GM18520 (cell line): ENCODE measurements at regions not wholly inside any gene's neighbourhood (a gene's known extent, or its start where the extent isn't known, plus 50 kb on each side); places are given as distances from the start of the nearest gene placed in this dataset.

ENCODE experiments used
- ATAC-seq: cut with Tn5 transposase; IDR thresholded peaks from one replicate; pipeline ENCODE4 v1.9.1; 2021; ENCODE audit not compliant: unreplicated experiment

DNA sequence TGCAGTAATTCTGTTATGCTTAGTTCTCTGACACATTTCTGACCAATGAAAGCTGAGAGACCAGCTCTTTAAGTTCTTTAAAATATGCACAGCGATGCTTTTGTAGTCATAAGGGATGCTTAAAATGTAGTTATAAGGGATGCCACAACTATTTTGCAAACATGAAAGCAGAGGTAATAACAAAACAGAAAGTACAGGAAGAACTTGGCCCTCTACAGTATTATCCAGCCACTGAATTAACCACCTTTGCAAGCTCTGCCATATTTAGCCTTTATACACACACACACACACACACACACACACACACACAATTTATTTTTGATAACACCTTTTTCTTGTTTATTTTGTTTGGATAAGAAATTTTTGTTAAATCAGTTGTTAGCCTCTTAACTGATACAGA, 590.0 kb downstream of the FAT4 start:
- ATAC-seq = no peak

DNA sequence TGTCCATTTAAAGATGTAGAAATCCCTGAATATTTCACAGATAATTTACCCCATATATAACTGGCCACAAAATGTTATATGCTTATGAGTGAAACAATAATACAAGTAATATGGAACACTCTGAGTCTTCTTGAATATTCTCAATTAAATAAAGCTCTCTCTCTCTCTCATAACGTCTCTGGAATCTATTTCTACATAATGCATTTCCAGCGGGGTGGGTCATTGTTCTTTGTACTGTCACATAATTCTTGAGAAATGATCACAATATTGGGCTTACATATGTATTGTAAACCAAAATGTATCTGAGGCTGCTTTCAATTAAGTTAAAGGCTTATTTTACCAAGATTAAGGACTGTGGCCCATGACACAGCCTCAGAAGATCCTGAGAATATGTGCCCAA, 596.3 kb downstream of the FAT4 start:
- no peak for ATAC-seq

GRCh38 chr4:125911481-125911880, 596.7 kb downstream of the FAT4 start:
- no peak for ATAC-seq

DNA sequence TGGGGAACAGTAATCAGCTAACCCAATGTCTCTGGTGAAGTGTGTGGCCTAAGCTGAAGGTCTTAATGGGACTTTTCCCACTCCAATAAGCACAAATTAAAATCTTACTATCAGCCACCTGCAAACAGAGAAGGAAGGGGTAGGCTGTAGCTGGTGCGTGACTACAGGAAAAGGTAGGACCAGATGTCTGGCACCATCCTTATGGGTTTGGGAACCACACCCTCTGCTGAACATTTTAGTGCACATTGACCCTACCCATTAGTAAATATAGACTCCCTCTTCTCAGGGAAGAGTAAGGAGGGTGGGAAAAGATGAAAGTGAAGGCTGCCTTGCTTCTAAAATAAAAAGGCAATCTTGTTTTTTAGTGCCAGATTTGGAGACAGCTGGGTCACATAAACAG, 602.8 kb downstream of the FAT4 start:
- ATAC-seq = no peak

DNA sequence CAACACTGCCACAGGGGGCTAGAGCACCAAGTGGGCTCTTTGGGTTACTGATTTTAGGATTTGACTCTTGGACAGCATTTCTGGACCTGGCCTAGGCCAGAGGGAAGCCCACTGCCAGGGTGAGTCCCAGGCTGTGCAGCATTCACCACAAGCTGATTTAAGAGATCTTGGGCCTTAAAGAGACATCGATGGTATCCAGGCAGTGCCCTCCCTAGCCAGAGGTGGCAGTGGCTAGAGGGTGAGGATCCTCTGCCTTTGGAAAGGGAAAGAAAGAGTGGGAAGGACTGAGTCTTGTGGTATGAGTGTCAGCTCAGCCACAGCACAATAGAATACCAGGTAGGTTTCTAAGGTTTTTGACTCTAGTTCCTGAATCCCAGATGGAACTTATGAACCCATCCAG, 613.9 kb downstream of the FAT4 start:
- ATAC-seq = no peak

DNA sequence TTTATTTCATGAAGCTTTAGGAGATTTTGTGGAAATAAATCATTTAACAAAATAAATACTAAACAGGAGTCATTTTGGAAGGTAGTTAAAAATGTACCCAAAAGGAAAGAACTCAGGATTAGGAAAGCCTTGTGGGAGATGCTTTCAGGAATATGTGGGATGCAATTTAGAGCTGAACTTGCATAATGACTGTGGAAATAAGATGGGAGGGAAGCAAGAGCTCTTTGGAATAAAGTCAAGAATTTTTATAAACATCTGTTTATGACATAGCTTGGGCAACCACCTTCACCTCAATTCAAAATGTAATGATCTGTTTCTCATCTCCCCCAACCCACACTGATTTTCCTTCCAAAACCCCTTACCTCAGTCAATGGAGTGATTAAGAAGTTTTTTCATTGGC, 623.8 kb downstream of the FAT4 start:
- no peak for ATAC-seq

- no peak for ATAC-seq
These were observed 625.7 kb downstream of the FAT4 start for GRCh38 chr4:125940426-125940825.

- ATAC-seq = no peak
These were observed 630.2 kb downstream of the FAT4 start for GRCh38 chr4:125944966-125945365.

DNA sequence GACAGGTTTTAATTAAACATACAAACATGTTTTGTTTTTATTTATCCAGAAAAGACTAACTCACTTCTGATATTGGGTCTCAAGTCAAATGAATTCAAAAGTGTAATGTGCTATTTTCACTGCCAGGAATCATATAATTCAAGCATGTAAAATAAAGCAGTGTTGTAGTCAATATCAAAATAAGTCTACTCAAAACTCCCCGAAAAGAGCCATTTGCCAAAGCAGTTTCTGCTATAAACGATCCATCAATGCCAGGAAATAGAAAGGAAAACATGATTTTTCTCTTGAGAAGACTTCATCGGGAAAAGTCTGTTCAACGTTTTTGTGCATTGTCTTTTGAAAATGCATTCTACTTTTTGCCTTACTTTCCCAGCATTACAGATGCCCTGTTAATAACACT, 633.3 kb downstream of the FAT4 start:
- ATAC-seq = no peak

GRCh38 chr4:125951261-125951887, 636.6 kb downstream of the FAT4 start:
- ATAC-seq = no peak

DNA sequence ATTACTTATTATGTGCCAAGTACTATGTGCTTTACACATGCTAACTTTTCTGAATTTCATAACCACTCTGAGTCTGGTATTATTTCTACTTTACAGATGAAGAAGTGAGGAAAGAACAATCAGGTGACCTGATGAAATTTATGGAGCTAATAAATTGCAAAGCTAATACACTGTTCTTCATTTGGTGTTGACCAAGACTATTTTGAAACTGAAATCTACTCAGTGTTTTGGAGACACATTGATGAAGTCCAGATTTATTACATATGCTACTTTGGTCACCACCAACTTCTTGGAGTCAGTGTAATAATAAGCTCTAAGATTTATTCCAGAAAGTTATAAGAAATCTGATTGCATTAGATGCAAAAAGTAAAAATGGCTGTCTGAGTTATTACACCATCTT, 637.9 kb downstream of the FAT4 start:
- ATAC-seq = no peak

GRCh38 chr4:125956276-125956675, 641.5 kb downstream of the FAT4 start:
- ATAC-seq = no peak

DNA sequence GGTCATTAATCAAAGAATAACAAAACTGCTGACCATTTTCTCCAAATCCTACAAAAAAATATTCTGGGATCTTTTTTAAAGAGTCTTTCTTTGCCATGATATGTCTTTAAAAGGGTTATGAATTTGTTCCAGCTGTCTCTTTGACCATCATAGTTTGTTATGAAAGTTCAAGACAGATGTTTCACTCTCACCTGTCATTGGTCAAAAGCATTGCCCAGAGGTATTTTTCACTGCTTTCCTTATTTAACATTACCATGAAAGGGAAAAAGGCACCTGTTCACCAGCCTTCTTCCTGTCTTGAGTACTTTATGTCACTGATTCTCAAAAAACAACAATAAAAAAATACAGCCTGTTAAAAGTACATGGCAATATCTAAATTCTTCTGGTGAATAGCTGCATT, 643.8 kb downstream of the FAT4 start:
- no peak for ATAC-seq

DNA sequence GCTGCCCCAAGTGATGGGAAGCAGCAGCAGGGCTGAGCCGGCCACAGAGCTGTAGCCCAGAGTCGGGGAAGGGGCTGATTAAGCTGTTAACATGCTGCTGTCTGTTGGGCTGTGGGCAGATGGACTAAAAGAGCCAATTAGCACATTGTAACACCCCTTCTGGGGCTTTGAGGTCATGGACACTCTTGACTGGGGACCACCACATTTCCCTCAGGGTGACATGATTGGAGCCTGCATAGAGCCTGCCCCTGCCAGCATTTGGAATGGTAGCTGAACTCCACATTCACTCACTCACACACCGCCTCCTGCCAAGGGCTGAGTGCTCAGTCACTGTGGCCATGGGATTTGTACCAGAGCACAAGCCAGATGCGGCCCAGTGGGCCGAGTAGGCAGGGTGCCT, 646.9 kb downstream of the FAT4 start:
- ATAC-seq = no peak

- no peak for ATAC-seq
These were observed 661.2 kb downstream of the FAT4 start for GRCh38 chr4:125975861-125976397.

DNA sequence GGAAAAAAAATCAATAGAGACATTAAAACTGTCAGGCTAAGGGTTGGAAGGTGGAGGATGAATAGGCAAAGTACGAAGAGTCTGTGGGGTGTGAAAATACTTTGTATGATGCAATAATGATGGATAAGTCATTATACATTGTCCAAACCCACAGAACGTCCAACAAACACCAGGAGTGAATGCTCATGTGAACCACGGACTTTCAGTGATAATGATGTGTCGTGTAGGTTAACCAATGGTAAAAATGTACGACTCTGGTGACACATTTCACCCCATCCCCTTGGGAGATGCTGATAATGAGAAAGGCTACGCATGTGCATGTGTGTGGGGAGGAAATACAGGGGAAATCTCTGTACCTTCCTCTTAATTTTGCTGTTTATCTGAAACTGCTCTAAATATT, 665.2 kb downstream of the FAT4 start:
- no peak for ATAC-seq

- ATAC-seq = no peak
These were observed 668.4 kb downstream of the FAT4 start for GRCh38 chr4:125983168-125983567.

DNA sequence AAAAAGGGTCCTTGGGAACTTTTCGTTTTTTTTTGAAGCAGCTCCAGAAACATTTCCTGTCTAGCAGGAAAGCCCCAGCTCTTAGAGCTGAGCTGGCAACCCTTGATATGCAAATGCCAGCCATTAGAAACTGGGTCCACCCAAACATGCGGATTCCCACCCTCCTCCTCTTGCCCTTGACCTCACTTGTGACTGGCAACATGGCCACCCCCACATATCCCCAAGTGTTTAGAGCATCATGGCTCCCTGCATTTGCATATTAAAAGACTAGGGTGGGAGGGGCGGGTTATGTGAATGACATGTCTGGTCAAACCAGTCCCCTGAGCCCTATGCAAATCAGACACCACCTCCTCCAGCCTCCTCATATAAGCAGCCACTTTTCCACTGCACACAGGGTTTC, 671.1 kb downstream of the FAT4 start:
- ATAC-seq = no peak

DNA sequence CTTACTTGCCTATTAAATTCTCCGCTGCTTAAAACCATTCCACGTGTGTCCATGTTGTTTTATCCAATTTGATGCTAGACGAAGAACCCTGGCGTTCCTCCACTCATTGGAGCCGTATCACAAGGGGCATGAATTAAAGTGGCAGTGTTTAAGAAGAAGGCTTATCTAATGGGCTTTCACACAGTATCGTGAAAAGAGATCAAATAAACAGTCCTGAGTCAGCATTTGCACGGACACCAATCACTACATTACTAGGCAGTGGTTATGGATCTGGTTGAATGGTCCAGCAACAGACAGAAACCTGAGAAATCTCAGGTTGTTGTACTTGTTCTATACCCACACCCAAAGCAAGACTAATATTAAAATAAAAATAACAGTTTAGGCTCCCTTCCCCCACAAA, 671.6 kb downstream of the FAT4 start:
- ATAC-seq = no peak

GRCh38 chr4:125988464-125988863, 673.7 kb downstream of the FAT4 start:
- ATAC-seq = no peak

- ATAC-seq = no peak
These were observed 676.6 kb downstream of the FAT4 start for GRCh38 chr4:125991398-125991797.

DNA sequence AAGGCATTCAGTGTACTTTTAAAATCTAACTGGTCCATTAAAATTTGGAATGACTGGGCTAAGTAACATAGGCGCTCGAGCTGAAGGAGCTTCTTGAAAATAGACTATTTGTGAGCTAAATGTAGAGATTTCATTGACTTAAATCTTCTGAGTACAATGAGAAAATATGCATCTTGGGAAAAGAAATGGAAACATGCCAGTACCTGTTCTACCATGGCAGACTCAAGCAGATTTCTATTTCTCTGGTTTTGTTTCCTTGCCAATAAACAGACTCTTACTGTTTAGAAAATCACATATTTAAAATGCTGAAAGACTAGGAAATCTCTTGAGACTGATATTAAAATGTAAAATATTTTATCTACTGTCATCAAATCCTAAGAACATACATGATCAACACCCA, 678.1 kb downstream of the FAT4 start:
- ATAC-seq = no peak

DNA sequence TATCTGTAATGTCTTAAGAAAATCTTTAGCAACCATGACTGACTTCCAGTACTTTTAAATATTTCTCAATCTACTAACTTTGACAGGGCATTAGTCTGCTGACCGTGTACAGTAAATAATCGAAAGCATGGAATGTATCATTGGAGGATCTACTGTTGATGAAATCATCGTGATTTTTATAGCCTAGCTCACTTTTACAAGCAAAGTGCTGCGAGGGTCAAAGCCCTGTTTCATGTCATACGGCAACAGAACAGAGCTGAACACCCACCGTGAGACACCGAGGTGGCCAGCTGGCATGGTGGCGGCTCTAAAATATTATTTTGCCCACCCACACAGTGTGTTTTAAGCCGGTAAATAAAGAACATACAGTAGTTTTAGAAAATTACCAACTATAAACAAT, 679.3 kb downstream of the FAT4 start:
- no peak for ATAC-seq
